Activated B cell treated with CpG ODN at 0.5 μM for 24 hours (primary cell): ENCODE measurements at regions not wholly inside any gene's neighbourhood (a gene's known extent, or its start where the extent isn't known, plus 50 kb on each side); places are given as distances from the start of the nearest gene placed in this dataset.

Experiments used
- ATAC-seq: fragments of 200-7000 bp; cut with Tn5 transposase; one replicate; pipeline ENCODE4 v1.10.0; 2021; ENCODE audit warnings: low read depth, mild to moderate bottlenecking, moderate library complexity
- CTCF ChIA-PET: fragments of 350-600 bp; sonication (Branson Sonifier 250); formaldehyde crosslinking; loops from one replicate; lab custom pipeline; 2021; ENCODE audit warnings: antibody characterized with exemption; lab: Charles Lee
- POLR2A ChIA-PET: fragments of 350-600 bp; sonication (Branson Sonifier 250); formaldehyde crosslinking; loops from one replicate; lab custom pipeline; 2021; ENCODE audit warnings: antibody characterized with exemption; lab: Charles Lee
- DNase-seq: peaks from one replicate; pipeline ENCODE4 v3.0.0; 2022
- H3K27ac Mint-ChIP-seq: one replicate; pipeline ENCODE4 v1.8.0; 2020; ENCODE audit warnings: mixed read lengths
- H3K27me3 Mint-ChIP-seq: one replicate; pipeline ENCODE4 v1.8.0; 2021; ENCODE audit warnings: mixed read lengths
- H3K36me3 Mint-ChIP-seq: one replicate; pipeline ENCODE4 v1.8.0; 2021; ENCODE audit warnings: low read depth, mixed read lengths
- H3K4me1 Mint-ChIP-seq: one replicate; pipeline ENCODE4 v1.8.0; 2021; ENCODE audit warnings: mixed read lengths
- H3K4me3 Mint-ChIP-seq: one replicate; pipeline ENCODE4 v1.8.0; 2020; ENCODE audit warnings: mild to moderate bottlenecking, mixed read lengths
- H3K9me3 Mint-ChIP-seq: one replicate; pipeline ENCODE4 v1.8.0; 2020; ENCODE audit warnings: mixed read lengths
- intact Hi-C: fragments of 100-400 bp; cut with micrococcal nuclease; formaldehyde crosslinking; loops from one replicate; pipeline ENCODE4 v1.15.1; 2024
- TF ChIP-seq, protein P1 (sequence below): fragments of 200-600 bp; IDR thresholded peaks from one replicate; pipeline ENCODE4 v1.8.0; 2022; ENCODE audit warnings: antibody characterized with exemption, mild to moderate bottlenecking

DNA sequence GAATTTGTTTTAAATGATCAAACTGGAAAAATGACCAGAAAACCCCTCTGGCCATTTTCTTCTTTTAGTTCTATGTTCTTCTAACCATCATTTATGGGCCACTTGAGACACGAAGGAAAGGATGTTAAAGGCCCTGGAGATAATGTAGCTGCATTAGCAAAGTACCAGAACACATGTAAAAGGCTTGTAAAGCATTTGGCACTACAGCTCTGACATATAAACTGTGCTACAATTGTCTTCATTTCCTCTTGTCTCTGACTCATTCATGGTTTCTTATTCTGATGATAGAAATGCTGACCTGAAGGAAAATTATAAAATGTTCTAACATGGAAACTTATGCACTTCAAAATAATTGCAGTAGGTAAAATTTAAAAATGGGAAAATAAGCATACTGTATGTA is 388.7 kb downstream of the FAT4 start:
- Mint-ChIP-seq H3K27ac (no peak overlapping the region), H3K36me3 (no peaks in the 10 kb centered on the region), H3K9me3 (peaks cover 6% of the 10 kb centered on the region), H3K4me1 (no peaks in the 10 kb centered on the region), H3K4me3 (no peak overlapping the region), H3K27me3 (no peaks in the 10 kb centered on the region)
- ATAC-seq (no peak), DNase-seq (no peak)
- ChIA-PET POLR2A (no interaction called here), CTCF (no interaction called here)
- intact Hi-C loops, result no loop called here
- TF ChIP-seq, protein P1, sequence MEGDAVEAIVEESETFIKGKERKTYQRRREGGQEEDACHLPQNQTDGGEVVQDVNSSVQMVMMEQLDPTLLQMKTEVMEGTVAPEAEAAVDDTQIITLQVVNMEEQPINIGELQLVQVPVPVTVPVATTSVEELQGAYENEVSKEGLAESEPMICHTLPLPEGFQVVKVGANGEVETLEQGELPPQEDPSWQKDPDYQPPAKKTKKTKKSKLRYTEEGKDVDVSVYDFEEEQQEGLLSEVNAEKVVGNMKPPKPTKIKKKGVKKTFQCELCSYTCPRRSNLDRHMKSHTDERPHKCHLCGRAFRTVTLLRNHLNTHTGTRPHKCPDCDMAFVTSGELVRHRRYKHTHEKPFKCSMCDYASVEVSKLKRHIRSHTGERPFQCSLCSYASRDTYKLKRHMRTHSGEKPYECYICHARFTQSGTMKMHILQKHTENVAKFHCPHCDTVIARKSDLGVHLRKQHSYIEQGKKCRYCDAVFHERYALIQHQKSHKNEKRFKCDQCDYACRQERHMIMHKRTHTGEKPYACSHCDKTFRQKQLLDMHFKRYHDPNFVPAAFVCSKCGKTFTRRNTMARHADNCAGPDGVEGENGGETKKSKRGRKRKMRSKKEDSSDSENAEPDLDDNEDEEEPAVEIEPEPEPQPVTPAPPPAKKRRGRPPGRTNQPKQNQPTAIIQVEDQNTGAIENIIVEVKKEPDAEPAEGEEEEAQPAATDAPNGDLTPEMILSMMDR, result no peak

DNA sequence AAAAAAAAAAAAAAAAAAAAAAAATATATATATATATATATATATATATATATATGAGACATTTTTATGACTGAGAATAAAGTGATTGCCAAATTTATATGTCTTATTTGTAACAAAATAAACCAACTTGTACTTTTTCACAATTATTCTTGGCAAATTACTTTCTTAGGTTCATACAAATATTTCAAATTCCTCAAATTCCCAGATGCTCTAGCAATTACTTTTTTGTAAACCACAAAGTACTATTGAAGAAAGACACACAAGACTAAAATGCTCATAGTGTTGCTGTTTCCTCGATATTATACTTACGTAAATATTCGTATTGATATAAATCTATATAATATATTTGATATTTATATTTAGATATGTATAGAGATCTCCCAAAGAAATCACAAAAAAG is 390.0 kb downstream of the FAT4 start:
- Mint-ChIP-seq H3K36me3 (no peaks in the 10 kb centered on the region), H3K27me3 (no peaks in the 10 kb centered on the region), H3K9me3 (peaks cover 6% of the 10 kb centered on the region), H3K4me1 (no peaks in the 10 kb centered on the region), H3K27ac (no peak overlapping the region), H3K4me3 (no peak overlapping the region)
- ChIA-PET CTCF (no interaction called here), POLR2A (no interaction called here)
- no peak for ATAC-seq
- DNase-seq, result no peak
- intact Hi-C loops, result no loop called here
- TF ChIP-seq, protein P1, result no peak

DNA sequence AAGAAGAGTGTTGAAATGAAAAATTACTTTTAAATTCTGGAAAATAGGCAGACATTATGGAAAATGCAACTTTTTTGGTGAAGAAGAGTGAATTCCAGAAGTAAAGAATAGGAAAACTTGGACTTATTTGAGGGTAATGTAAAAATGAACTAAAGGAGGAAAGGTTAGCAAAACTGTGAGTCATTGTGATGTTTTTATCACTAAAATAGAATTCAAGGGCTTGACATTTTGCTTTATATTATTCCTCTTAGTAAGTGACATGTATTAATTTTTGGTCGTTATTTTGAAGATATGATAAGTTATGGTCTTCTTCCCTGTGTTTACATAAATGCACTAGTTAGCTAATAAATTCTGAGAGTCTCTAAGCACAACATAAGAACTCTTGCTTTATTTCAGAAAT is 390.9 kb downstream of the FAT4 start:
- intact Hi-C loops, result no loop called here
- Mint-ChIP-seq H3K4me3 (no peak overlapping the region), H3K9me3 (peaks cover 6% of the 10 kb centered on the region), H3K36me3 (no peaks in the 10 kb centered on the region), H3K27ac (no peak overlapping the region), H3K27me3 (no peaks in the 10 kb centered on the region), H3K4me1 (no peaks in the 10 kb centered on the region)
- TF ChIP-seq, protein P1, result no peak
- POLR2A ChIA-PET, result no interaction called here
- CTCF ChIA-PET, result no interaction called here
- ATAC-seq (no peak), DNase-seq (no peak)

DNA sequence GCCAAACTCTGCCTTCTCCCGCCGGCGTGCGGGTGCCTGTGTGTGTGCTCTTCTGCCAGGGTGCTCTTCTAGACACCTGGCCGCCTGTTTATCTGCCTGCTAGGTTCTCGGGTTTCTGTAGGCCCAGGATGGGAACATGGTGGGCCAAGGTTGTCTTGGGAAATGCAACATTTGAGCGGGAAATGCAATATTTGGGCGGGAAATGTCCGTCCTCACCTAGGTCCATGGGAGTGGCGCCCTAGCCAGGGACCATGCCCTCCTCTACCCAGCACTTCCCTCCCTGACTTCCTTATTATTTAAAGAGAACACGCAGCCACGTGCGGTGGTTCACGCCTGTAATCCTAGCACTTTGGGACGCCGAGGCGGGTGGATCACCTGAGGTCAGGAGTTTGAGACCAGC is 392.6 kb downstream of the FAT4 start:
- CTCF ChIA-PET, result no interaction called here
- Mint-ChIP-seq H3K27ac (no peak overlapping the region), H3K36me3 (no peaks in the 10 kb centered on the region), H3K27me3 (no peaks in the 10 kb centered on the region), H3K9me3 (peaks cover 6% of the 10 kb centered on the region), H3K4me3 (no peak overlapping the region), H3K4me1 (no peaks in the 10 kb centered on the region)
- intact Hi-C loops, result no loop called here
- POLR2A ChIA-PET, result no interaction called here
- no peak for ATAC-seq
- TF ChIP-seq, protein P1, result no peak
- DNase-seq, result no peak

DNA sequence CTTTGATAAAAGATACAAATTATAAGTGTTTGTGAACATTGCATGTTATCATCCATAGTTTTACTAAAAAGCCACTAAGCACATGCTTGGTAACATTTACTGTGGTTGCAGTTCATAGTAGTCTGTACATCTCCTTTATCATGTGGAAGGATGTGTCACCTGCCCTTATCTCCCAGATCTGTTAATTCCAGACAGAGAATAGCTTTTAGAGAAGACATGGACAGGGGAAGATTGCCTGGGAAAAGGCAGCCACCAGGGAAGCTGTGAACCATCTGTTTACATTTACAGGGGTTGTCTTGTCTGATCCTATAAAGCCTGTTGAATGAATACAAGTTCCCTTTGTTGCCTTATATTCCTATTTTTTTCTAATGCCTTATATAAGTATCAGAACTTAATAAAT is 396.0 kb downstream of the FAT4 start:
- TF ChIP-seq, protein P1, result no peak
- no peaks in the 10 kb centered on the region for H3K4me1 Mint-ChIP-seq
- no peaks in the 10 kb centered on the region for H3K36me3 Mint-ChIP-seq
- ATAC-seq, result no peak
- intact Hi-C loops, result no loop called here
- H3K9me3 Mint-ChIP-seq, result peaks cover 4% of the 10 kb centered on the region
- ChIA-PET POLR2A (no interaction called here), CTCF (no interaction called here)
- no peak overlapping the region for H3K27ac Mint-ChIP-seq
- no peak overlapping the region for H3K4me3 Mint-ChIP-seq
- H3K27me3 Mint-ChIP-seq, result no peaks in the 10 kb centered on the region
- no peak for DNase-seq
